ENCODE measurements at regions not wholly inside any gene's neighbourhood (a gene's known extent, or its start where the extent isn't known, plus 50 kb on each side); places are given as distances from the start of the nearest gene placed in this dataset.

DNA sequence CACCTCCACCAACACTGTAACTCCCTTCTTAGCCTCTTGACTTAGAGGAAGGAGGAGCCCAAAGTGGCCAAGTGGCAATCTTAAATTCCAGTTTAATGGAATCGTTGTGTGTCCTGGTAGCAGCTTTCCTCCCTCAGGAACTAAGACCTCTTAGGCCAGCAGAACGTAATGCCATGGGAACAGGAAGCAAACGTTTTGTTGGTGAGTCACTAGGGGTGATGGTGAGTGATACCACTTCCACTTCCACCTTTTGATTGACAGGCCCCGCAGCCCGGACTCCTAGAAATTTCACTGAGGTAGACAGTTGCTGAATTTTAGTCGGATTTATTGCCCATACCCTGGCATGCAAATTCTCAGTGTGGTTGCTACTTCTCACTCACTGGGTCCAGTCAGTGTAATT lies 94.2 kb upstream of the FBN2 start:
- TF ChIP-seq, protein P1, sequence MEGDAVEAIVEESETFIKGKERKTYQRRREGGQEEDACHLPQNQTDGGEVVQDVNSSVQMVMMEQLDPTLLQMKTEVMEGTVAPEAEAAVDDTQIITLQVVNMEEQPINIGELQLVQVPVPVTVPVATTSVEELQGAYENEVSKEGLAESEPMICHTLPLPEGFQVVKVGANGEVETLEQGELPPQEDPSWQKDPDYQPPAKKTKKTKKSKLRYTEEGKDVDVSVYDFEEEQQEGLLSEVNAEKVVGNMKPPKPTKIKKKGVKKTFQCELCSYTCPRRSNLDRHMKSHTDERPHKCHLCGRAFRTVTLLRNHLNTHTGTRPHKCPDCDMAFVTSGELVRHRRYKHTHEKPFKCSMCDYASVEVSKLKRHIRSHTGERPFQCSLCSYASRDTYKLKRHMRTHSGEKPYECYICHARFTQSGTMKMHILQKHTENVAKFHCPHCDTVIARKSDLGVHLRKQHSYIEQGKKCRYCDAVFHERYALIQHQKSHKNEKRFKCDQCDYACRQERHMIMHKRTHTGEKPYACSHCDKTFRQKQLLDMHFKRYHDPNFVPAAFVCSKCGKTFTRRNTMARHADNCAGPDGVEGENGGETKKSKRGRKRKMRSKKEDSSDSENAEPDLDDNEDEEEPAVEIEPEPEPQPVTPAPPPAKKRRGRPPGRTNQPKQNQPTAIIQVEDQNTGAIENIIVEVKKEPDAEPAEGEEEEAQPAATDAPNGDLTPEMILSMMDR (IDR thresholded peaks at IDR 0.05), result no peak
- TF ChIP-seq POLR2AphosphoS5 (IDR thresholded peaks at IDR 0.05), result no peak
